ENCODE measurements at regions not wholly inside any gene's neighbourhood (a gene's known extent, or its start where the extent isn't known, plus 50 kb on each side); places are given as distances from the start of the nearest gene placed in this dataset.
"Not testable (repeated sequence)": the region's sequence is repeated elsewhere in the genome, so short reads cannot be mapped to it uniquely, and the experiment has no call there.

GRCh38 chr17:12195418-12195817, 174.7 kb downstream of the MAP2K4 start:
- Mint-ChIP-seq H3K9me3 (ENCODE audit: insufficient read depth) (no peaks in the 10 kb centered on the region), H3K27me3 (ENCODE audit: low read depth) (no peaks in the 10 kb centered on the region), H3K27ac (no peak overlapping the region), H3K4me3 (no peak overlapping the region), H3K36me3 (ENCODE audit: low read depth) (no peaks in the 10 kb centered on the region), H3K4me1 (ENCODE audit: low read depth) (no peaks in the 10 kb centered on the region)
- ChIA-PET POLR2A (no interaction called here), CTCF (no interaction called here)
- ATAC-seq (no peak), DNase-seq (no peak)

GRCh38 chr17:12201294-12201880, 180.7 kb downstream of the MAP2K4 start:
- H3K4me1 Mint-ChIP-seq (ENCODE audit: low read depth), result no peaks in the 10 kb centered on the region
- no peaks in the 10 kb centered on the region for H3K9me3 Mint-ChIP-seq (ENCODE audit: insufficient read depth)
- ATAC-seq (no peak), DNase-seq (no peak)
- ChIA-PET POLR2A (no interaction called here), CTCF (no interaction called here)
- H3K27me3 Mint-ChIP-seq (ENCODE audit: low read depth), result no peaks in the 10 kb centered on the region
- H3K36me3 Mint-ChIP-seq (ENCODE audit: low read depth), result no peaks in the 10 kb centered on the region
- H3K27ac Mint-ChIP-seq, result no peak overlapping the region
- no peak overlapping the region for H3K4me3 Mint-ChIP-seq

GRCh38 chr17:12209632-12210191, 189.0 kb downstream of the MAP2K4 start:
- CTCF ChIA-PET, result no interaction called here
- Mint-ChIP-seq H3K27ac (no peak overlapping the region), H3K4me3 (no peak overlapping the region), H3K36me3 (ENCODE audit: low read depth) (no peaks in the 10 kb centered on the region), H3K9me3 (ENCODE audit: insufficient read depth) (no peaks in the 10 kb centered on the region), H3K27me3 (ENCODE audit: low read depth) (no peaks in the 10 kb centered on the region), H3K4me1 (ENCODE audit: low read depth) (no peaks in the 10 kb centered on the region)
- ATAC-seq (no peak), DNase-seq (no peak)
- POLR2A ChIA-PET, result no interaction called here

GRCh38 chr17:12220714-12221439, 200.2 kb downstream of the MAP2K4 start:
- ATAC-seq; H3K27ac Mint-ChIP-seq; H3K4me3 Mint-ChIP-seq; H3K9me3 Mint-ChIP-seq (ENCODE audit: insufficient read depth); H3K4me1 Mint-ChIP-seq (ENCODE audit: low read depth); DNase-seq; H3K36me3 Mint-ChIP-seq (ENCODE audit: low read depth); POLR2A ChIA-PET; H3K27me3 Mint-ChIP-seq (ENCODE audit: low read depth); CTCF ChIA-PET: not testable (repeated sequence)

- Mint-ChIP-seq H3K27ac (no peak overlapping the region), H3K27me3 (ENCODE audit: low read depth) (no peaks in the 10 kb centered on the region), H3K36me3 (ENCODE audit: low read depth) (no peaks in the 10 kb centered on the region), H3K4me3 (no peak overlapping the region), H3K9me3 (ENCODE audit: insufficient read depth) (peaks cover 6% of the 10 kb centered on the region), H3K4me1 (ENCODE audit: low read depth) (no peaks in the 10 kb centered on the region)
- CTCF ChIA-PET, result no interaction called here
- POLR2A ChIA-PET, result no interaction called here
- no peak for DNase-seq
- ATAC-seq, result no peak
Measured at GRCh38 chr17:12222392-12222791, 201.7 kb downstream of the MAP2K4 start.

- Mint-ChIP-seq H3K36me3 (ENCODE audit: low read depth) (no peaks in the 10 kb centered on the region), H3K27me3 (ENCODE audit: low read depth) (no peaks in the 10 kb centered on the region), H3K9me3 (ENCODE audit: insufficient read depth) (no peaks in the 10 kb centered on the region), H3K4me1 (ENCODE audit: low read depth) (no peaks in the 10 kb centered on the region), H3K27ac (no peak overlapping the region), H3K4me3 (no peak overlapping the region)
- ATAC-seq (no peak), DNase-seq (no peak)
- ChIA-PET POLR2A (no interaction called here), CTCF (no interaction called here)
Measured at GRCh38 chr17:12227547-12227946, 206.9 kb downstream of the MAP2K4 start.

GRCh38 chr17:12229335-12229734, 208.7 kb downstream of the MAP2K4 start:
- POLR2A ChIA-PET, result no interaction called here
- Mint-ChIP-seq H3K36me3 (ENCODE audit: low read depth) (no peaks in the 10 kb centered on the region), H3K27ac (no peak overlapping the region), H3K27me3 (ENCODE audit: low read depth) (no peaks in the 10 kb centered on the region), H3K4me1 (ENCODE audit: low read depth) (no peaks in the 10 kb centered on the region), H3K9me3 (ENCODE audit: insufficient read depth) (no peaks in the 10 kb centered on the region), H3K4me3 (no peak overlapping the region)
- ATAC-seq, result no peak
- CTCF ChIA-PET, result no interaction called here
- DNase-seq, result no peak

- H3K27ac Mint-ChIP-seq, result no peak overlapping the region
- CTCF ChIA-PET, result no interaction called here
- H3K4me1 Mint-ChIP-seq (ENCODE audit: low read depth), result no peaks in the 10 kb centered on the region
- no peak for DNase-seq
- no peak for ATAC-seq
- no peaks in the 10 kb centered on the region for H3K36me3 Mint-ChIP-seq (ENCODE audit: low read depth)
- POLR2A ChIA-PET, result no interaction called here
- no peaks in the 10 kb centered on the region for H3K27me3 Mint-ChIP-seq (ENCODE audit: low read depth)
- no peak overlapping the region for H3K4me3 Mint-ChIP-seq
- H3K9me3 Mint-ChIP-seq (ENCODE audit: insufficient read depth), result no peaks in the 10 kb centered on the region
Measured at GRCh38 chr17:12230481-12231354, 210.0 kb downstream of the MAP2K4 start.

- Mint-ChIP-seq H3K27ac (no peak overlapping the region), H3K27me3 (ENCODE audit: low read depth) (no peaks in the 10 kb centered on the region), H3K9me3 (ENCODE audit: insufficient read depth) (no peaks in the 10 kb centered on the region), H3K36me3 (ENCODE audit: low read depth) (no peaks in the 10 kb centered on the region), H3K4me1 (ENCODE audit: low read depth) (no peaks in the 10 kb centered on the region), H3K4me3 (no peak overlapping the region)
- DNase-seq (no peak), ATAC-seq (no peak)
- POLR2A ChIA-PET, result no interaction called here
- CTCF ChIA-PET, result no interaction called here
Measured at GRCh38 chr17:12231355-12231682, 210.6 kb downstream of the MAP2K4 start.

- POLR2A ChIA-PET; H3K4me3 Mint-ChIP-seq; H3K27ac Mint-ChIP-seq; H3K9me3 Mint-ChIP-seq (ENCODE audit: insufficient read depth); H3K27me3 Mint-ChIP-seq (ENCODE audit: low read depth); ATAC-seq; H3K36me3 Mint-ChIP-seq (ENCODE audit: low read depth); CTCF ChIA-PET; H3K4me1 Mint-ChIP-seq (ENCODE audit: low read depth); DNase-seq: not testable (repeated sequence)
Measured at GRCh38 chr17:12239021-12239420, 218.3 kb downstream of the MAP2K4 start.

- ChIA-PET POLR2A (no interaction called here), CTCF (no interaction called here)
- no peaks in the 10 kb centered on the region for H3K27me3 Mint-ChIP-seq (ENCODE audit: low read depth)
- H3K4me1 Mint-ChIP-seq (ENCODE audit: low read depth), result no peaks in the 10 kb centered on the region
- no peak overlapping the region for H3K4me3 Mint-ChIP-seq
- ATAC-seq, result no peak
- H3K27ac Mint-ChIP-seq, result no peak overlapping the region
- no peaks in the 10 kb centered on the region for H3K36me3 Mint-ChIP-seq (ENCODE audit: low read depth)
- no peak for DNase-seq
- H3K9me3 Mint-ChIP-seq (ENCODE audit: insufficient read depth), result no peaks in the 10 kb centered on the region
Measured at GRCh38 chr17:12242345-12242954, 221.8 kb downstream of the MAP2K4 start.

- Mint-ChIP-seq H3K4me3 (no peak overlapping the region), H3K9me3 (ENCODE audit: insufficient read depth) (no peaks in the 10 kb centered on the region), H3K27me3 (ENCODE audit: low read depth) (no peaks in the 10 kb centered on the region), H3K4me1 (ENCODE audit: low read depth) (no peaks in the 10 kb centered on the region), H3K36me3 (ENCODE audit: low read depth) (no peaks in the 10 kb centered on the region), H3K27ac (no peak overlapping the region)
- DNase-seq (no peak), ATAC-seq (no peak)
- ChIA-PET CTCF (no interaction called here), POLR2A (no interaction called here)
Measured at GRCh38 chr17:12247761-12248160, 227.1 kb downstream of the MAP2K4 start.

Data from activated CD8-positive, alpha-beta T cell treated with anti-CD3 and anti-CD28 coated beads, Interleukin-2, amount 10 ng/mL, durations not matched to agents 7 days and 5 days (primary cell).